HL-60 (cell line): ENCODE measurements at regions not wholly inside any gene's neighbourhood (a gene's known extent, or its start where the extent isn't known, plus 50 kb on each side); places are given as distances from the start of the nearest gene placed in this dataset.

Source experiments
- DNase-seq, 2 experiments: peaks; one replicate each; pipeline ENCODE4 v3.0.0-alpha.2; 2010 to 2020; ENCODE audit warnings: low read depth in 1 of 2, low spot score in 1 of 2
- H3K27ac ChIP-seq: fragments of 250-450 bp; sonication (Bioruptor Pico); replicated peaks from 2 replicates; pipeline ENCODE4 v1.5.1; 2020; ENCODE audit warnings: mild to moderate bottlenecking, moderate library complexity
- H3K27me3 ChIP-seq: fragments of 250-450 bp; sonication (Bioruptor Pico); 2 replicates; pipeline ENCODE4 v1.5.1; 2021; ENCODE audit warnings: mild to moderate bottlenecking, moderate library complexity; ENCODE audit not compliant: insufficient read depth, poor library complexity, severe bottlenecking
- H3K4me3 ChIP-seq: replicated peaks from 2 replicates; pipeline ENCODE4 v1.5.1; 2011; ENCODE audit warnings: mild to moderate bottlenecking, control low read depth, low read length; ENCODE audit not compliant: insufficient read depth
- CTCF ChIP-seq: IDR thresholded peaks from one replicate; pipeline ENCODE4 v1.5.1; 2011; ENCODE audit warnings: low read length, control low read depth, inconsistent platforms; ENCODE audit not compliant: insufficient read depth
- GABPA ChIP-seq: IDR thresholded peaks from 2 replicates; pipeline ENCODE4 v1.6.1; 2012; ENCODE audit warnings: low read depth
- POLR2AphosphoS5 ChIP-seq: IDR thresholded peaks from 2 replicates; pipeline ENCODE4 v1.6.1; 2012; ENCODE audit warnings: low read depth
- REST ChIP-seq: IDR thresholded peaks from 2 replicates; pipeline ENCODE4 v1.6.1; 2012; ENCODE audit warnings: low read depth; ENCODE audit not compliant: insufficient replicate concordance
- SPI1 ChIP-seq: IDR thresholded peaks from 2 replicates; pipeline ENCODE4 v1.6.1; 2012; ENCODE audit warnings: low read depth, mild to moderate bottlenecking, borderline replicate concordance

GRCh38 chr2:47234456-47234855 is 58.1 kb upstream of the CALM2 start:
- no peak for DNase-seq
- no peak overlapping the region for H3K4me3 ChIP-seq
- TF ChIP-seq CTCF: no peak
- TF ChIP-seq POLR2AphosphoS5: no peak
- no peak for TF ChIP-seq GABPA
- no peak for TF ChIP-seq SPI1
- TF ChIP-seq REST: no peak

GRCh38 chr2:47232738-47233415 is 56.6 kb upstream of the CALM2 start:
- TF ChIP-seq CTCF (no peak), SPI1 (no peak), GABPA (no peak), POLR2AphosphoS5 (no peak), REST (no peak)
- Histone ChIP-seq H3K27me3 (no peaks in the 10 kb centered on the region), H3K27ac (no peak overlapping the region), H3K4me3 (no peak overlapping the region)
- DNase-seq: no peak

More at GRCh38 chr2:47234456-47234855, 58.1 kb upstream of the CALM2 start:
- no peaks in the 10 kb centered on the region for H3K27me3 ChIP-seq
- no peak overlapping the region for H3K27ac ChIP-seq

GRCh38 chr2:47230418-47230817 is 54.1 kb upstream of the CALM2 start:
- no peak for TF ChIP-seq GABPA
- TF ChIP-seq REST: no peak
- TF ChIP-seq SPI1: no peak
- TF ChIP-seq CTCF: no peak
- TF ChIP-seq POLR2AphosphoS5: no peak
- DNase-seq: no peak
- H3K27me3 ChIP-seq: no peaks in the 10 kb centered on the region
- no peak overlapping the region for H3K4me3 ChIP-seq
- no peak overlapping the region for H3K27ac ChIP-seq
